ENCODE measurements at regions not wholly inside any gene's neighbourhood (a gene's known extent, or its start where the extent isn't known, plus 50 kb on each side); places are given as distances from the start of the nearest gene placed in this dataset.

GRCh38 chr7:13037216-13037615 lies 349.8 kb downstream of the ARL4A start:
- Histone ChIP-seq H3K4me2 (no peak overlapping the region), H3K27me3 (ENCODE audit: insufficient read depth, low read depth) (no peaks in the 10 kb centered on the region), H3K9me2 (ENCODE audit: insufficient read depth) (no peaks in the 10 kb centered on the region), H3K36me3 (ENCODE audit: low read depth) (no peaks in the 10 kb centered on the region), H3K27ac (no peak overlapping the region), H3F3A (ENCODE audit: insufficient read depth, low read depth) (no peaks in the 10 kb centered on the region), H3K4me3 (no peak overlapping the region), H3K9me3 (ENCODE audit: insufficient read depth, low read depth) (no peaks in the 10 kb centered on the region), H2AFZ (no peak overlapping the region), H4K20me1 (ENCODE audit: insufficient read depth) (no peaks in the 10 kb centered on the region), H3K4me1 (replicated peaks; ENCODE audit: insufficient read depth) (peaks cover 1% of the 10 kb centered on the region), H3K79me2 (ENCODE audit: low read depth) (no peaks in the 10 kb centered on the region)
- intact Hi-C loops (cut with micrococcal nuclease; ENCODE audit: unreplicated experiment) = no loop called here
- CTCF ChIA-PET = no interaction called here
- POLR2A ChIA-PET (ENCODE audit: unreplicated experiment) = no interaction called here
- no peak for TF ChIP-seq EZH2 (IDR thresholded peaks at IDR 0.05; ENCODE audit: low read depth)
- no peak for TF ChIP-seq CTCF (conservative IDR thresholded peaks at IDR 0.05)
- no TSS peak for BruUV-seq (replicated peaks)
- no peak for DNase-seq

GRCh38 chr7:13041368-13041988 lies 354.0 kb downstream of the ARL4A start:
- Histone ChIP-seq H3K36me3 (ENCODE audit: low read depth) (no peaks in the 10 kb centered on the region), H3K9me2 (ENCODE audit: insufficient read depth) (no peaks in the 10 kb centered on the region), H4K20me1 (ENCODE audit: insufficient read depth) (no peaks in the 10 kb centered on the region), H3K9me3 (ENCODE audit: insufficient read depth, low read depth) (no peaks in the 10 kb centered on the region), H3K4me1 (replicated peaks; ENCODE audit: insufficient read depth) (peaks cover 10% of the 10 kb centered on the region), H3K4me3 (no peak overlapping the region), H2AFZ (no peak overlapping the region), H3K27ac (no peak overlapping the region), H3F3A (ENCODE audit: insufficient read depth, low read depth) (no peaks in the 10 kb centered on the region), H3K4me2 (no peak overlapping the region), H3K79me2 (ENCODE audit: low read depth) (no peaks in the 10 kb centered on the region), H3K27me3 (ENCODE audit: insufficient read depth, low read depth) (no peaks in the 10 kb centered on the region)
- BruUV-seq (replicated peaks) = no TSS peak
- ChIA-PET POLR2A (ENCODE audit: unreplicated experiment) (interaction anchor here (0.6 kb wide), 1 partner anchor 337 kb away, joined by 4 read pairs; no protein-coding TSS in a partner anchor), CTCF (no interaction called here)
- DNase-seq = no peak
- TF ChIP-seq EZH2 (IDR thresholded peaks at IDR 0.05; ENCODE audit: low read depth) (no peak), CTCF (conservative IDR thresholded peaks at IDR 0.05) (no peak)
- intact Hi-C loops (cut with micrococcal nuclease; ENCODE audit: unreplicated experiment) = no loop called here

- Histone ChIP-seq H3K27me3 (ENCODE audit: insufficient read depth, low read depth) (no peaks in the 10 kb centered on the region), H3K9me2 (ENCODE audit: insufficient read depth) (no peaks in the 10 kb centered on the region), H3F3A (ENCODE audit: insufficient read depth, low read depth) (no peaks in the 10 kb centered on the region), H3K36me3 (ENCODE audit: low read depth) (no peaks in the 10 kb centered on the region), H2AFZ (peak overlapping the region; percentile 4; the same call in 1 of the 2 replicates), H4K20me1 (ENCODE audit: insufficient read depth) (no peaks in the 10 kb centered on the region), H3K9me3 (ENCODE audit: insufficient read depth, low read depth) (no peaks in the 10 kb centered on the region), H3K4me1 (replicated peaks; ENCODE audit: insufficient read depth) (peaks cover 10% of the 10 kb centered on the region), H3K79me2 (ENCODE audit: low read depth) (no peaks in the 10 kb centered on the region), H3K27ac (no peak overlapping the region; the same call in 1 of the 2 replicates), H3K4me2 (0 out of 2 replicates have a peak overlapping the region, but pooled peaks have one; percentile 3), H3K4me3 (no peak overlapping the region)
- DNase-seq = peak; percentile 5 to 54
- TF ChIP-seq CTCF (conservative IDR thresholded peaks at IDR 0.05) (no peak), EZH2 (IDR thresholded peaks at IDR 0.05; ENCODE audit: low read depth) (no peak)
- ChIA-PET CTCF (interaction anchor here (0.6 kb wide), 1 partner anchor 780 kb away, joined by 6 read pairs; no protein-coding TSS in a partner anchor), POLR2A (ENCODE audit: unreplicated experiment) (no interaction called here)
- intact Hi-C loops (cut with micrococcal nuclease; ENCODE audit: unreplicated experiment) = no loop called here
- BruUV-seq (replicated peaks) = no TSS peak
These were observed 355.3 kb downstream of the ARL4A start for GRCh38 chr7:13042605-13043236.

Measured in PC-9 (cell line).